OCI-LY7 (cell line): ENCODE measurements at regions not wholly inside any gene's neighbourhood (a gene's known extent, or its start where the extent isn't known, plus 50 kb on each side); places are given as distances from the start of the nearest gene placed in this dataset.

Experiments
- BruUV-seq: library from RNA; stranded (reverse); fragments of 400-500 nt; replicated peaks from 2 replicates; lab custom pipeline; 2021; lab: Mats Ljungman, UMichigan
- CTCF ChIA-PET: fragments of 300-600 bp; sonication (Branson Sonifier 250); formaldehyde crosslinking; loops from one replicate; lab custom pipeline; 2022; ENCODE audit warnings: antibody characterized with exemption; ENCODE audit not compliant: unreplicated experiment; lab: Charles Lee
- POLR2A ChIA-PET: fragments of 300-600 bp; sonication (Branson Sonifier 250); formaldehyde crosslinking; loops from one replicate; lab custom pipeline; 2022; ENCODE audit warnings: antibody characterized with exemption; lab: Charles Lee
- DNase-seq: peaks from one replicate; pipeline ENCODE4 v3.0.0-alpha.2; 2015; ENCODE audit warnings: low spot score
- H2AFZ ChIP-seq: fragments of 200-600 bp; sonication (generic), shearing (Covaris generic); 2 replicates; pipeline ENCODE4 v1.6.1; 2014; ENCODE audit warnings: mild to moderate bottlenecking, antibody characterized with exemption, low read length, moderate library complexity
- H3K27ac ChIP-seq: fragments of 200-600 bp; sonication (generic); 2 replicates; pipeline ENCODE4 v1.5.1; 2014; ENCODE audit warnings: mixed run types, low read depth, mild to moderate bottlenecking, moderate library complexity, low read length, inconsistent platforms; ENCODE audit not compliant: poor library complexity, severe bottlenecking
- H3K36me3 ChIP-seq: fragments of 200-600 bp; sonication (generic); 2 replicates; pipeline ENCODE4 v1.6.1; 2014; ENCODE audit warnings: mild to moderate bottlenecking, antibody characterized with exemption, low read length, moderate library complexity, mixed read lengths; ENCODE audit not compliant: insufficient read depth
- H3K4me1 ChIP-seq: fragments of 200-600 bp; sonication (generic); 2 replicates; pipeline ENCODE4 v1.5.1; 2014; ENCODE audit warnings: mild to moderate bottlenecking, low read length; ENCODE audit not compliant: insufficient read depth, poor library complexity, severe bottlenecking
- H3K4me2 ChIP-seq: fragments of 200-600 bp; sonication (generic); 2 replicates; pipeline ENCODE4 v1.6.1; 2014; ENCODE audit warnings: mild to moderate bottlenecking, low read length
- H3K4me3 ChIP-seq: fragments of 200-600 bp; sonication (generic); 2 replicates; pipeline ENCODE4 v1.5.1; 2014; ENCODE audit warnings: mild to moderate bottlenecking, low read depth, low read length; ENCODE audit not compliant: poor library complexity, severe bottlenecking
- H3K79me2 ChIP-seq: fragments of 200-600 bp; sonication (generic); 2 replicates; pipeline ENCODE4 v1.6.1; 2016; ENCODE audit warnings: low read depth, mild to moderate bottlenecking, low read length, moderate library complexity, mixed read lengths; ENCODE audit not compliant: insufficient read depth
- H3K9me2 ChIP-seq: fragments of 200-600 bp; sonication (generic); 2 replicates; pipeline ENCODE4 v1.6.1; 2016; ENCODE audit warnings: mild to moderate bottlenecking, low read length, mixed read lengths; ENCODE audit not compliant: insufficient read depth
- H3K9me3 ChIP-seq: fragments of 200-600 bp; sonication (generic); 2 replicates; pipeline ENCODE4 v1.6.1; 2014; ENCODE audit warnings: mild to moderate bottlenecking, mixed run types, low read length, mixed read lengths
- H4K20me1 ChIP-seq: fragments of 200-600 bp; sonication (generic); 2 replicates; pipeline ENCODE4 v1.6.1; 2014; ENCODE audit warnings: mild to moderate bottlenecking, antibody characterized with exemption, low read length, moderate library complexity, mixed read lengths; ENCODE audit not compliant: insufficient read depth
- CTCF ChIP-seq: fragments of 200-600 bp; sonication (generic); conservative IDR thresholded peaks from 2 replicates; pipeline ENCODE4 v1.5.1; 2014; ENCODE audit warnings: mild to moderate bottlenecking, antibody characterized with exemption, low read length, moderate library complexity, mixed read lengths
- EZH2phosphoT487 ChIP-seq: fragments of 200-600 bp; sonication (generic); IDR thresholded peaks from 2 replicates; pipeline ENCODE4 v1.6.1; 2018; ENCODE audit warnings: low read depth, borderline replicate concordance, mild to moderate bottlenecking, mixed run types, antibody characterized with exemption, low read length, moderate library complexity, mixed read lengths
- intact Hi-C: fragments of 100-400 bp; cut with micrococcal nuclease; formaldehyde crosslinking; loops from one replicate; pipeline ENCODE4 v1.10.0; 2022; ENCODE audit not compliant: unreplicated experiment

GRCh38 chr1:14294006-14294405, 304.5 kb upstream of the KAZN start:
- CTCF ChIA-PET, result no interaction called here
- Histone ChIP-seq H3K4me1 (peaks cover 76% of the 10 kb centered on the region), H4K20me1 (no peaks in the 10 kb centered on the region), H3K4me3 (peak overlapping the region; percentile 20), H3K9me2 (no peaks in the 10 kb centered on the region), H3K27ac (peak overlapping the region; percentile 52), H3K9me3 (no peaks in the 10 kb centered on the region; the same call in 1 of the 2 replicates), H3K4me2 (peak overlapping the region; percentile 63), H3K36me3 (no peaks in the 10 kb centered on the region; the same call in 1 of the 2 replicates), H3K79me2 (no peaks in the 10 kb centered on the region), H2AFZ (peak overlapping the region; percentile 30; the same call in 1 of the 2 replicates)
- peak; percentile 72 for DNase-seq
- POLR2A ChIA-PET, result interaction anchor here (1.0 to 1.8 kb wide), 3 partner anchors 10 to 62 kb away, joined by 3 to 5 read pairs (median 3); no protein-coding TSS in a partner anchor
- intact Hi-C loops, result no loop called here
- no TSS peak for BruUV-seq
- TF ChIP-seq CTCF (no peak), EZH2phosphoT487 (no peak)

- ChIA-PET POLR2A (interaction anchor here (1.0 kb wide), 1 partner anchor 9 kb away, joined by 5 read pairs; no protein-coding TSS in a partner anchor), CTCF (no interaction called here)
- intact Hi-C loops, result no loop called here
- Histone ChIP-seq H3K27ac (peak overlapping the region; percentile 52), H3K9me2 (no peaks in the 10 kb centered on the region), H3K4me2 (no peak overlapping the region), H3K9me3 (no peaks in the 10 kb centered on the region; the same call in 1 of the 2 replicates), H3K36me3 (no peaks in the 10 kb centered on the region; the same call in 1 of the 2 replicates), H4K20me1 (no peaks in the 10 kb centered on the region), H2AFZ (peak overlapping the region; percentile 15; the same call in 1 of the 2 replicates), H3K79me2 (no peaks in the 10 kb centered on the region), H3K4me3 (no peak overlapping the region), H3K4me1 (peaks cover 85% of the 10 kb centered on the region)
- DNase-seq, result no peak
- no TSS peak for BruUV-seq
- TF ChIP-seq CTCF (no peak), EZH2phosphoT487 (no peak)
Measured at GRCh38 chr1:14294860-14295536, 303.5 kb upstream of the KAZN start.

- peak overlapping the region; percentile 85 for H3K27ac ChIP-seq
- no peaks in the 10 kb centered on the region for H3K79me2 ChIP-seq
- H3K4me3 ChIP-seq, result no peak overlapping the region
- H3K4me2 ChIP-seq, result peak overlapping the region; percentile 22; the same call in 1 of the 2 replicates
- DNase-seq, result no peak
- no peak for TF ChIP-seq CTCF
- no peak for TF ChIP-seq EZH2phosphoT487
- H4K20me1 ChIP-seq, result no peaks in the 10 kb centered on the region
- intact Hi-C loops, result no loop called here
- POLR2A ChIA-PET, result interaction anchor here (0.7 to 1.2 kb wide), 3 partner anchors 9 to 43 kb away, joined by 3 to 4 read pairs (median 3); no protein-coding TSS in a partner anchor
- H2AFZ ChIP-seq, result peak overlapping the region; percentile 23; the same call in 1 of the 2 replicates
- H3K4me1 ChIP-seq, result peaks cover 97% of the 10 kb centered on the region
- CTCF ChIA-PET, result no interaction called here
- no peaks in the 10 kb centered on the region for H3K36me3 ChIP-seq
- no peaks in the 10 kb centered on the region for H3K9me2 ChIP-seq
- no TSS peak for BruUV-seq
- no peaks in the 10 kb centered on the region for H3K9me3 ChIP-seq
Measured at GRCh38 chr1:14296795-14297194, 301.7 kb upstream of the KAZN start.
